ENCODE measurements at regions not wholly inside any gene's neighbourhood (a gene's known extent, or its start where the extent isn't known, plus 50 kb on each side); places are given as distances from the start of the nearest gene placed in this dataset.
"Not testable (repeated sequence)": the region's sequence is repeated elsewhere in the genome, so short reads cannot be mapped to it uniquely, and the experiment has no call there.

DNA sequence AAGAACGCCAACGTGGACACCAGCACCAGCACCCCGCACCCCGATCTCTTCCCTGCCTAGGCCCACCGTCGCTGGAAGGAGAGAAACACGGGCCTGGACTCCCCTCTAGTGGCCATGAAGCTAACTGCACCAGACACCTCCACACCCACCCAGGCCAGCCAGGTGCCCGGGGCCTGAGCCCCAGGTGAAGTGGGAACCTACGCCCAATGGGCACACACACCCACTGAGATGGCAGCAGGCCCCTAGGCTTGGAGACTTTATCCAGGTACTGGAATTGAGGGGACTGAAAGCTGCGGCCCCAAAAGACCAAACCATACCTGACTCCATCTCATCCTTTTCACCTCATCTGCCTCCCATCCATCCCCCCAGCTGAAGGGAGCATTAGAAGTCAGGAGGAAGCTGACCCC lies 81.0 kb downstream of the BUD13 start:
- ATAC-seq = peak; percentile 47 to 73
- Histone ChIP-seq H3K9me3 (ENCODE audit: control insufficient read depth, low read length) (no peaks in the 10 kb centered on the region), H3K4me3 (ENCODE audit: low read length) (no peak overlapping the region), H3K27ac (ENCODE audit: low read length) (no peak overlapping the region), H3K4me1 (ENCODE audit: control insufficient read depth, insufficient read depth, low read length) (no peaks in the 10 kb centered on the region), H3K27me3 (ENCODE audit: control insufficient read depth, insufficient read depth) (no peaks in the 10 kb centered on the region)
- WGBS = 17% methylated on average over 10 of the region's 10 CpGs
- peak in 2 of 3 donors; percentile 65 to 76 for DNase-seq
- intact Hi-C loops (cut with DNase I) = loop anchor here in 1 of 4 donors (5.0 kb wide), 1 partner anchor 239 kb away; no protein-coding TSS in a partner anchor

DNA sequence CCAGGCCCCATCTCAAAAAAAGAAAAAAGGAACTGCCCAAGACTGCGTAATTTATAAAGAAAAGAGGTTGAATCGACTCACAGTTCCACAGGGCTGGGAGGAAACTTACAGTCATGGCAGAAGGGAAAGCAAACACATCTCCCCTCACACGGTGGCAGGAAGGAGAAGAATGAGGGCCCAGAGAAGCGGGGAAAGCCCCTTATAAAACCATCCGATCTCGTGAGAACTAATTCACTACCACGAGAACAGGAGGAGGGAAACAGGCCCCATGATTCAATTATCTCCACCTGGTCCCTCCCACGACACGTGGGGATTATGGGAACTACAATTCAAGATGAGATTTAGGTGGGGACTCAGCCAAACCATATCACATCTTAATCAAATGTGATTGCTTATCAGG lies 82.2 kb downstream of the BUD13 start:
- DNase-seq (no peak), ATAC-seq (no peak)
- intact Hi-C loops (cut with DNase I) = loop anchor here in 1 of 4 donors (5.0 kb wide), 1 partner anchor 238 kb away; no protein-coding TSS in a partner anchor
- Histone ChIP-seq H3K27ac (ENCODE audit: low read length) (no peak overlapping the region), H3K4me3 (ENCODE audit: low read length) (no peak overlapping the region), H3K27me3 (ENCODE audit: control insufficient read depth, insufficient read depth) (no peaks in the 10 kb centered on the region), H3K9me3 (ENCODE audit: control insufficient read depth, low read length) (no peaks in the 10 kb centered on the region), H3K4me1 (ENCODE audit: control insufficient read depth, insufficient read depth, low read length) (no peaks in the 10 kb centered on the region)
- WGBS = 73% methylated on average over 9 of the region's 9 CpGs

DNA sequence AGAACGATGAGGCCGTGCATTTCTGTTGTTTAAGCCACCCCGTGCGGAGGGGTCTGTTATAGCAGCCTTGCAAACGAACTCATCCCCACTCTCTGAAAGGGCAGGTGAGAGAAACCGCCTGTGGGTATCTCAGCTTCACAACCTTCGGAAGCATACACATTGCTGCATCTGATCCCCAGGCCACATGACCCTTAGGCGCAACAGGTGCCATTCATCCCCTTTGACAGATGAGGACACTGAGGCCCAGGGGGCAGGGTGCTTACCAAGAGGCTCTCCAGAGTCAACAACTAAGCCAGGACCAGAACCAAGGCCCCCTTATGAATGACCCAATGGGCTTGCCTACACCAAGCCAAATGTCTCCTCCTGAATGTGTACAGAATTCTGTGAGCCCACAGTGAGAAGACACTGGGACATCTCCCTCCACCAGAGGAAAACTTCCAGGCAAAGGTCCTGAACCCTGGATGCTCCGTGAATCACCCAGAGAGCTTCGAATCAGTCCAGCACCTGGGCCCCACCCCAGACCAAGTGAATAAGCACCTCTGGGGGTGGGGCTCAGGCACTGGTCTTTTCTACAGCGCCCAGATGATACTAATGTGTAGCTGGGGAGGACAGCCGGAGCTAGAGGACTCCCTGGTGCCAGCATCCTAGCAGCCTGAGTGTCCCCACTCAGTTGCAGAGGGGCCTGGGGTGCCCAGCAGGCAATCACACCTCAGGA lies 83.2 kb downstream of the BUD13 start:
- no peaks in the 10 kb centered on the region for H3K4me1 ChIP-seq (ENCODE audit: control insufficient read depth, insufficient read depth, low read length)
- no peak for ATAC-seq
- peak in 1 of 3 donors; percentile 17 for DNase-seq
- no peak overlapping the region for H3K4me3 ChIP-seq (ENCODE audit: low read length)
- no peak overlapping the region for H3K27ac ChIP-seq (ENCODE audit: low read length)
- H3K27me3 ChIP-seq (ENCODE audit: control insufficient read depth, insufficient read depth) = no peaks in the 10 kb centered on the region
- intact Hi-C loops (cut with DNase I) = loop anchor here in 1 of 4 donors (5.0 kb wide), 1 partner anchor 237 kb away; no protein-coding TSS in a partner anchor
- 90% methylated on average over 12 of the region's 12 CpGs for WGBS
- no peaks in the 10 kb centered on the region for H3K9me3 ChIP-seq (ENCODE audit: control insufficient read depth, low read length)

DNA sequence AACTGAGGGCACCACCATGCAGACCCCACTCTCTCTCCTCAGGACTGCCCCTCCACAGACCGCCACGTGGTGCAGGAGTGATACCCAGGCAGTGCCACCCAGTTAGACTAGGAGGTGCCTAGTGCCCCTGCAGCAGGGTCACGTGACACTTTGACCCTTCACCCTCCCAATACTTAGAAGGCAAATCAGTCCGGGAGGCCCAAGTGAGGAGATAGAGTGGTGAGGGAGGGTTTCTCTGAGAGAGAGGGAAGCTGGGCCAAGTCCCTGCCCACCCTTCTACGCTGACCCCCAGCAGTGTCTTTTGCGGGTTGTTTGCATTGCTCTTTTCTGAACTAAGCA lies 84.6 kb downstream of the BUD13 start:
- WGBS = 63% methylated on average over 6 of the region's 6 CpGs
- no peak for DNase-seq
- no peak for ATAC-seq
- Histone ChIP-seq H3K4me1 (ENCODE audit: control insufficient read depth, insufficient read depth, low read length) (no peaks in the 10 kb centered on the region), H3K9me3 (ENCODE audit: control insufficient read depth, low read length) (no peaks in the 10 kb centered on the region), H3K4me3 (ENCODE audit: low read length) (no peak overlapping the region), H3K27me3 (ENCODE audit: control insufficient read depth, insufficient read depth) (no peaks in the 10 kb centered on the region), H3K27ac (ENCODE audit: low read length) (no peak overlapping the region)
- intact Hi-C loops (cut with DNase I) = no loop called here

DNA sequence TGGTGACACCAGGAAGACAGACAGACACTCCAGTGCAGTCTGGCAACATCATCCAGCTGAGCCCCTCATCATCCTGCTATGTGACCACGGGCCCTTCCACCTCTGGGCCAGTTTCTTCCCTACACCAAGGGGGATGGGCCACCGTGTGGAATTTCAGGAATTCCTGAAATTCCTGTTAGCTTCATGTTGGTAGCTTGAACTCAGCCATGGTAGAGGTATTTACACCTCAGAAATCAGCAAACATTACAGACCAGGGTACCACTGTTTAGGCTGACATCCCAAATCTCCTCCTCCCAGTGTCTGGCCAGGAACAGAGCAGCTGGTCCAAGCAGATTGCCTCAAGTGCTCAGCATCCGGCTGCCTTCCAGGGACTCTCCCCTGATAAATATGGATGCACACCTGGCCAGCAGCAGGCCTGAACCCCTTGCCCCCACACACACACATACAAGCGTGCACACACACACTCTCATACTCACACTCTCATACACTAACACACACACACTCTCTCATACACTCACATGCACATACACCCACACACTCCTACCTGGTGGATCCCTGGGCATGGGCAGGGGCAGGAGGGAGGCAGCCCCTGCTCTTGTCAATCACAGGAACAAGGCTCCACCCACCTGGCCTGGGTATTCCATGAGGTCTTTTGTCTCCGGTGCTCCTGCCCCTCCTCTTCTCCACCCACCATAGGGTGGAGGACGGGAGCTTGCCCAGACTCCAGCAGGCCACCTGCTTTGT lies 85.2 kb downstream of the BUD13 start:
- 44% methylated on average over 6 of the region's 6 CpGs for WGBS
- intact Hi-C loops (cut with DNase I) = no loop called here
- H3K27ac ChIP-seq (ENCODE audit: low read length) = no peak overlapping the region
- H3K4me1 ChIP-seq (ENCODE audit: control insufficient read depth, insufficient read depth, low read length) = no peaks in the 10 kb centered on the region
- H3K9me3 ChIP-seq (ENCODE audit: control insufficient read depth, low read length) = no peaks in the 10 kb centered on the region
- DNase-seq = no peak
- no peak for ATAC-seq
- H3K27me3 ChIP-seq (ENCODE audit: control insufficient read depth, insufficient read depth) = no peaks in the 10 kb centered on the region
- no peak overlapping the region for H3K4me3 ChIP-seq (ENCODE audit: low read length)

DNA sequence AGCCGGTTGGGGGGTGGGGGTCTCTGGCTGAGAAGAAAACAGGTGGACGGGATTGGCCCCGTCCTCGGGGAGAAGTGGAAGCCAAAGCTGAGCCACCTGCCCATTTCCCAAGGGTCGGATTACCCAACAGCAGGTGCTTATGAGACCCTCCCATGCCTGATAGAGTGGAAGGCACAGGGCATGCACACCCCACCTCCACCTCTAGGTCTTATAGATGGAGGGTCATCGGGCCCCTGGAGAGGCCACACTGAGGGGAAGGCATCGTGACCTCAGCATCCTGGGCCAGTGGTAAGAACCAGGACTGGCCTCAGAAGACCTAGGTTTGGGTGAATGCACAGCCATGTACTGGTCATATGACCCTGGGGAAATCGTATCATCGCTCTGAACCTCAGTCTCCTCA lies 85.9 kb downstream of the BUD13 start:
- ATAC-seq (no peak), DNase-seq (no peak)
- no peaks in the 10 kb centered on the region for H3K9me3 ChIP-seq (ENCODE audit: control insufficient read depth, low read length)
- H3K4me1 ChIP-seq (ENCODE audit: control insufficient read depth, insufficient read depth, low read length) = no peaks in the 10 kb centered on the region
- intact Hi-C loops (cut with DNase I) = no loop called here
- no peaks in the 10 kb centered on the region for H3K27me3 ChIP-seq (ENCODE audit: control insufficient read depth, insufficient read depth)
- 59% methylated on average over 9 of the region's 9 CpGs for WGBS
- H3K4me3 ChIP-seq (ENCODE audit: low read length) = no peak overlapping the region
- no peak overlapping the region for H3K27ac ChIP-seq (ENCODE audit: low read length)

DNA sequence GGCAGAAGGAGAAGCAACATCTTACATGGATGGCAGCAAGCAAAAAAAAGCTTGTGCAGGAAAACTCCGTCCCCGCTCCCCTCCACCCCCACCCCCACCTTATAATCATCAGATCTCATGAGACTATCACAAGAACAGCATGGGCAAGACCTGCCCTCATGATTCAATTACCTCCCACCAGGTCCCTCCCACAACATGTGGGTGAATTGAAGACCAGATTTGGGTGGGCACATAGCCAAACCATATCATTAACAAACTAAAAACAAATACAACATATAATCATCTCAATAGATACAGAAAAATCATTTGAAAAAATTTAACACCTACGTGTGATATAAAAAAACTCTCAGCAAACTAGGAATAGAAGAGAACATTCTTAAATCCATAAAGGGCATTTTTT lies 88.8 kb downstream of the BUD13 start:
- intact Hi-C loops (cut with DNase I) = no loop called here
- no peak for ATAC-seq
- no peaks in the 10 kb centered on the region for H3K27me3 ChIP-seq (ENCODE audit: control insufficient read depth, insufficient read depth)
- no peak overlapping the region for H3K4me3 ChIP-seq (ENCODE audit: low read length)
- no peaks in the 10 kb centered on the region for H3K9me3 ChIP-seq (ENCODE audit: control insufficient read depth, low read length)
- DNase-seq = no peak
- H3K27ac ChIP-seq (ENCODE audit: low read length) = no peak overlapping the region
- H3K4me1 ChIP-seq (ENCODE audit: control insufficient read depth, insufficient read depth, low read length) = no peaks in the 10 kb centered on the region
- 81% methylated on average over 3 of the region's 3 CpGs for WGBS

DNA sequence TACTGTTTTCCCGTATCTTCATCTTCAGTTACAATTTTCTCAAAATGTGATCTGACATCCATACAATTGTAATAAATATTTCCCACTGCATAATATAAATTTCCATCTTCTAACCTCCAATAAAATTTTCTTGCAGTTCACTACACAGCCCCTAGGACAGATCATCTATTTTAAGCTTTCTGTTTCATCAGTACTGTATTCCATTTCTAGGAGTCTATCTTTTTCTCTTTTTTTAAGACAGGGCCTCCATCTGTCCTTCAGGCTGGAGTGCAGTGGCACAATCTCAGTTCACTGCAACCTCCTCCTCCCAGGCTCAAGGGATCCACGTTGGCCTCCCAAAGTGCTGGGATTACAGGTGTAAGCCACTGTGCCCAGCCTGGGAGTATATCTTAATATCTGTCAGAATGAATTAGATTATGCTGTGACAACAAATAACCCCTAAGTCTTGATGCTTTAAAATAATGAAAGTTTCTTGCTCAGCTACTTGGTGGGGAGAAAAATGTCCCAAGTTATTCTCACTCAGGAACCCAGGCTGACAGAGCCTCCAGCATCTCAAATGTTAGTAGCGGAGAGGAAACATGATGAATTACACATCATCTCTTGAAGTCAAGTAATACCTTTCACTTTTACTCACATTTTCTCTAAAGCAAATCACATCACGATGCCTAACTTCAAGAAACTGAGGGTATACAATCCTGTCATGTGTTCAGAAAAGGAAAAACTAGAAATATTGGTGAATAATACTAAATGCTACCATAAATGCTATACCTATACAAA lies 92.2 kb downstream of the BUD13 start:
- H3K4me3 ChIP-seq (ENCODE audit: low read length) = no peak overlapping the region
- H3K27me3 ChIP-seq (ENCODE audit: control insufficient read depth, insufficient read depth) = no peaks in the 10 kb centered on the region
- intact Hi-C loops (cut with DNase I) = no loop called here
- H3K4me1 ChIP-seq (ENCODE audit: control insufficient read depth, insufficient read depth, low read length) = no peaks in the 10 kb centered on the region
- H3K27ac ChIP-seq (ENCODE audit: low read length) = no peak overlapping the region
- H3K9me3 ChIP-seq (ENCODE audit: control insufficient read depth, low read length) = no peaks in the 10 kb centered on the region
- WGBS = 76% methylated on average over 4 of the region's 4 CpGs
- no peak for DNase-seq
- ATAC-seq = no peak

DNA sequence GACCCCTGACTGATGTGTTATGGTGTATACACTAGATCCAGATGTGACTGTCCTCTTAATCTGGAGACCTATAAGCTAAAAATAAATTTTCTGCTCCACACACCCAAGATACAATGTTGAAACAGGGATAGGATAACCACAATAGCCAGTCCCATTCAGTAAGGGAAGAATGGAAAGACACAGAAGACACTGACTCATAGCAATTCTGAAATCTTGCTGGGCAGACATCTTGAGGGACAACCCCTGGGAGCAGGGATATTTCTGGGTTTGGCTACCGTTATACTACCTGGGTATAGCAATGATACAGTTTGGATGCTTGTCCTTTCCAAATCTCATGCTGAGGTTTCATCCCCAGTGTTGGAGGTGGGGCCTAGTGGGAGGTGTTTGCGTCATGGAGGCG lies 93.9 kb downstream of the BUD13 start:
- intact Hi-C loops (cut with DNase I) = no loop called here
- H3K9me3 ChIP-seq (ENCODE audit: control insufficient read depth, low read length) = no peaks in the 10 kb centered on the region
- DNase-seq = no peak
- H3K4me3 ChIP-seq (ENCODE audit: low read length) = no peak overlapping the region
- ATAC-seq = no peak
- H3K4me1 ChIP-seq (ENCODE audit: control insufficient read depth, insufficient read depth, low read length) = no peaks in the 10 kb centered on the region
- WGBS = 92% methylated on average over 3 of the region's 3 CpGs
- H3K27ac ChIP-seq (ENCODE audit: low read length) = no peak overlapping the region
- H3K27me3 ChIP-seq (ENCODE audit: control insufficient read depth, insufficient read depth) = no peaks in the 10 kb centered on the region

DNA sequence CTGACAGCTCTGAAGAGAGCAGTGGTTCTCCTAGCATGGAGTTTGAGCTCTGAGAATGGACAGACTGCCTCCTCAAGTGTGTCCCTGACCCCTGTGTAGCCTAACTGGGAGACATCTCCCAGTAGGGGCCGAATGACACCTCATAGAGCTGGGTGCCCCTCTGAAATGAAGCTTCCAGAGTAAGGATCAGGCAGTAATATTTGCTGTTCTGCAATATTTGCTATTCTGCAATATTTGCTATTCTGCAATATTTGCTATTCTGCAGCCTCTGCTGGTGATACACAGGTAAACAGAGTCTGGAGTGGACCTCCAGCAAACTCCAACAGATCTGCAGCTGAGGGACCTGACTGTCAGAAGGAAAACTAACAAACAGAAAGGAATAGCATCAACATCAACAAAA lies 105.5 kb downstream of the BUD13 start:
- H3K4me3 ChIP-seq (ENCODE audit: low read length); H3K27me3 ChIP-seq (ENCODE audit: control insufficient read depth, insufficient read depth); H3K9me3 ChIP-seq (ENCODE audit: control insufficient read depth, low read length); H3K4me1 ChIP-seq (ENCODE audit: control insufficient read depth, insufficient read depth, low read length); H3K27ac ChIP-seq (ENCODE audit: low read length); ATAC-seq; DNase-seq; intact Hi-C loops (cut with DNase I): not testable (repeated sequence)
- WGBS = 44% methylated on average over 1 of the region's 1 CpG

DNA sequence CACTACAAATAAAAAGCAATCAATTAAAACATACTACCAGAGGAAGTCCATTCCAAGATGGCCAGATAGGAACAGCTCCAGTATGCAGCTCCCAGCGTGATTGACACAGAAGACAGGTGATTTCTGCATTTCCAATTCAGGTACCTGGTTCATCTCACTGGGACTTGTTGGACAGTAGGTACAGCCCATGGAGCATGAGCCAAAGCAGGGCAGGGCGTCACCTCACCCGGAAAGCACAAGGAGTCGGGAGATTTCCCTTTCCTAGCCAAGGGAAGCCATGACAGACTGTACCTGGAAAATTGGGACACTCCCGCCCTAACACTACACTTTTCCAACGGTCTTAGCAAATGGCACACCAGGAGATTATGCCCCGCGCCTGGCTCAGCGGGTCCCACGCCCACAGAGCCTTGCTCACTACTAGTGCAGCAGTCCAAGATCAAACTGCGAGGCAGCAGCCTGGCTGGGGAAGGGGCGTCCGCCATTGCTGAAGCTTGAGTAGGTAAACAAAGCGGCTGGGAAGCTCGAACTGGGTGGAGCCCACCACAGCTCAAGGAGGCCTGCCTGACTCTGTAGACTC lies 106.0 kb downstream of the BUD13 start:
- WGBS = 80% methylated on average over 15 of the region's 15 CpGs
- H3K27me3 ChIP-seq (ENCODE audit: control insufficient read depth, insufficient read depth); H3K4me1 ChIP-seq (ENCODE audit: control insufficient read depth, insufficient read depth, low read length); H3K9me3 ChIP-seq (ENCODE audit: control insufficient read depth, low read length); H3K27ac ChIP-seq (ENCODE audit: low read length); intact Hi-C loops (cut with DNase I); H3K4me3 ChIP-seq (ENCODE audit: low read length); ATAC-seq; DNase-seq: not testable (repeated sequence)

All from right cardiac atrium (tissue), 5 donors.